K562 (cell line): ENCODE measurements at regions not wholly inside any gene's neighbourhood (a gene's known extent, or its start where the extent isn't known, plus 50 kb on each side); places are given as distances from the start of the nearest gene placed in this dataset.

ENCODE experiments used
- ATAC-seq: fragments of 200-7000 bp; cut with Tn5 transposase; 3 replicates; pipeline ENCODE4 v1.9.1; 2020; ENCODE audit warnings: moderate library complexity
- BruUV-seq: library from RNA; stranded (reverse); fragments of 400-500 nt; replicated peaks from 2 replicates; lab custom pipeline; 2021; lab: Mats Ljungman, UMichigan
- CTCF ChIA-PET: fragments of 300-600 bp; formaldehyde crosslinking; extraction: SDS; loops from one replicate; lab custom pipeline; 2021; ENCODE audit warnings: low intra/inter-chr PET ratio; lab: Yijun Ruan, JAX
- POLR2A ChIA-PET: fragments of 300-600, 350-650 bp; sonication (Branson Sonifier 250); formaldehyde crosslinking; extraction: SDS; loops from one replicate; lab custom pipeline; 2021; ENCODE audit warnings: antibody characterized with exemption, inconsistent platforms; lab: Yijun Ruan, JAX
- DNase-seq, 4 experiments: peaks; one replicate each; pipeline versions ENCODE4 v3.0.0 to v3.0.0-alpha.2; 2011 to 2018; ENCODE audit warnings: low spot score in 3 of 4, mixed read lengths in 3 of 4; ENCODE audit errors: extremely low read depth in 1 of 4
- FAIRE-seq: peaks from 2 replicates; lab custom pipeline; 2011; peaks lifted over from hg19 to GRCh38; lab: Jason Lieb, UNC
- H2AFZ ChIP-seq: 2 replicates; pipeline ENCODE4 v1.6.0; 2011; ENCODE audit warnings: low read depth, low read length, control low read depth, inconsistent platforms
- H3K27ac ChIP-seq: fragments of 200-600 bp; 3 replicates; pipeline ENCODE4 v1.8.0; 2011; ENCODE audit warnings: low read depth, mild to moderate bottlenecking, control low read depth, inconsistent platforms, low read length, moderate library complexity, mixed read lengths; ENCODE audit errors: extremely low read depth
- H3K27me3 ChIP-seq, 2 experiments: fragments of 300-600 bp in 1 of 2; 2 replicates in 1 of 2; 3 replicates in 1 of 2; pipeline versions ENCODE4 v1.6.0 to v1.8.0; 2011; ENCODE audit warnings: inconsistent platforms in 2 of 2, low read length in 2 of 2, mild to moderate bottlenecking in 1 of 2, mixed read lengths in 1 of 2, moderate library complexity in 1 of 2; ENCODE audit not compliant: control insufficient read depth in 2 of 2, insufficient read depth in 2 of 2
- H3K36me3 ChIP-seq: fragments of 300-600 bp; 3 replicates; pipeline ENCODE4 v1.8.0; 2011; ENCODE audit warnings: mild to moderate bottlenecking, low read length, inconsistent platforms; ENCODE audit not compliant: control insufficient read depth, insufficient read depth
- H3K4me1 ChIP-seq, 2 experiments: fragments of 200-600 bp in 1 of 2; replicated peaks in 1 of 2; 2 replicates in 1 of 2; 3 replicates in 1 of 2; pipeline versions ENCODE4 v1.5.1 to v1.8.0; 2011; ENCODE audit warnings: inconsistent platforms in 2 of 2, low read length in 2 of 2, mild to moderate bottlenecking in 1 of 2, mixed read lengths in 1 of 2, moderate library complexity in 1 of 2; ENCODE audit not compliant: control insufficient read depth in 2 of 2, insufficient read depth in 2 of 2
- H3K4me2 ChIP-seq: 2 replicates; pipeline ENCODE4 v1.6.1; 2011; ENCODE audit warnings: low read length, control low read depth, inconsistent platforms, mixed read lengths; ENCODE audit not compliant: insufficient read depth
- H3K4me3 ChIP-seq: fragments of 200-600 bp; sonication (generic), shearing (Covaris generic); 2 replicates; pipeline ENCODE4 v1.5.1; 2016; ENCODE audit warnings: control low read depth, inconsistent platforms
- H3K79me2 ChIP-seq: fragments of 200-600 bp; 3 replicates; pipeline ENCODE4 v1.8.0; 2011; ENCODE audit warnings: low read length, inconsistent platforms; ENCODE audit not compliant: control insufficient read depth, insufficient read depth
- H3K9ac ChIP-seq, 2 experiments: 2 replicates each; pipeline versions ENCODE4 v1.6.0 to v1.6.1; 2011; ENCODE audit warnings: low read depth in 2 of 2, low read length in 2 of 2, control low read depth in 1 of 2, inconsistent platforms in 1 of 2, mild to moderate bottlenecking in 1 of 2, mixed read lengths in 1 of 2; ENCODE audit not compliant: insufficient read depth in 1 of 2
- H3K9me1 ChIP-seq: one replicate; pipeline ENCODE4 v1.6.0; 2011; ENCODE audit warnings: inconsistent platforms, mild to moderate bottlenecking, low read length, moderate library complexity; ENCODE audit not compliant: control insufficient read depth, insufficient read depth
- H3K9me3 ChIP-seq: replicated peaks from 2 replicates; pipeline ENCODE4 v1.5.1; 2011; ENCODE audit warnings: low read depth, low read length, inconsistent platforms; ENCODE audit not compliant: control insufficient read depth, insufficient read depth
- H4K20me1 ChIP-seq: replicated peaks from 2 replicates; pipeline ENCODE4 v1.6.1; 2011; ENCODE audit warnings: low read length, inconsistent platforms, mixed read lengths; ENCODE audit not compliant: control insufficient read depth, insufficient read depth
- ESRRB ChIP-seq: fragments of 250-450 bp; sonication (Bioruptor Pico); IDR thresholded peaks from 2 replicates; pipeline ENCODE4 v1.5.0; 2020; ENCODE audit warnings: mild to moderate bottlenecking, moderate library complexity, borderline replicate concordance
- FOXA1 ChIP-seq: fragments of 450-650 bp; IDR thresholded peaks from 2 replicates; pipeline ENCODE4 v1.6.1; 2016; ENCODE audit warnings: mild to moderate bottlenecking, borderline replicate concordance
- HEY1 ChIP-seq: fragments of 250-450 bp; sonication (Bioruptor Pico); IDR thresholded peaks from 2 replicates; pipeline ENCODE4 v1.5.0; 2020; ENCODE audit warnings: mild to moderate bottlenecking, moderate library complexity, borderline replicate concordance
- MEF2A ChIP-seq: IDR thresholded peaks from 2 replicates; pipeline ENCODE4 v1.6.1; 2011; ENCODE audit warnings: low read depth, mild to moderate bottlenecking, low read length, moderate library complexity; ENCODE audit not compliant: control insufficient read depth
- NCOR1 ChIP-seq: fragments of 450-650 bp; IDR thresholded peaks from 2 replicates; pipeline ENCODE4 v1.6.1; 2016; ENCODE audit warnings: mild to moderate bottlenecking, moderate library complexity
- RERE ChIP-seq: sonication (generic); formaldehyde crosslinking; IDR thresholded peaks from 2 replicates; pipeline ENCODE4 v1.8.0; 2023; ENCODE audit warnings: missing genetic modification reagents, mild to moderate bottlenecking, borderline replicate concordance
- TBL1XR1 ChIP-seq, 2 experiments: IDR thresholded peaks; 2 replicates each; pipeline ENCODE4 v1.6.1; 2012; ENCODE audit warnings: improper control_type of control experiment in 2 of 2, low read length in 2 of 2, mild to moderate bottlenecking in 1 of 2
- ZNF23 ChIP-seq: fragments of 250-450 bp; sonication (Bioruptor Pico); IDR thresholded peaks from 2 replicates; pipeline ENCODE4 v1.4.0; 2020; ENCODE audit warnings: mild to moderate bottlenecking
- ZNF263 ChIP-seq: sonication (generic); formaldehyde crosslinking; IDR thresholded peaks from 2 replicates; pipeline ENCODE4 v1.8.0; 2022; ENCODE audit warnings: mild to moderate bottlenecking, missing genetic modification reagents, borderline replicate concordance
- ZNF79 ChIP-seq: fragments of 250-450 bp; sonication (Bioruptor Pico); IDR thresholded peaks from 2 replicates; pipeline ENCODE4 v1.4.0; 2020; ENCODE audit warnings: low read depth, mild to moderate bottlenecking, moderate library complexity
- WGBS: fragments of 100-300 bp; shearing (Covaris generic); methylation state at CpG from one replicate; pipeline ENCODE4 v1.1.6; 2016; ENCODE audit warnings: low coverage, mixed read lengths; ENCODE audit not compliant: insufficient coverage; ENCODE audit errors: missing lambda C conversion rate; 5-methylcytosine and 5-hydroxymethylcytosine counted together
- in situ Hi-C: fragments of 300-500 bp; cut with MboI; formaldehyde crosslinking; loops from 4 replicates; pipeline ENCODE4 v1.15.0; 2018; ENCODE audit warnings: inconsistent platforms, mixed read lengths
- intact Hi-C: fragments of 100-400 bp; cut with micrococcal nuclease; formaldehyde crosslinking; loops from 2 replicates; pipeline ENCODE4 v1.14.2; 2022
- TF ChIP-seq, protein P1 (sequence below): fragments of 200-800 bp; sonication (Bioruptor generic); IDR thresholded peaks from 2 replicates; pipeline ENCODE4 v1.6.1; 2016; ENCODE audit warnings: missing genetic modification characterization, missing compliant biosample characterization

DNA sequence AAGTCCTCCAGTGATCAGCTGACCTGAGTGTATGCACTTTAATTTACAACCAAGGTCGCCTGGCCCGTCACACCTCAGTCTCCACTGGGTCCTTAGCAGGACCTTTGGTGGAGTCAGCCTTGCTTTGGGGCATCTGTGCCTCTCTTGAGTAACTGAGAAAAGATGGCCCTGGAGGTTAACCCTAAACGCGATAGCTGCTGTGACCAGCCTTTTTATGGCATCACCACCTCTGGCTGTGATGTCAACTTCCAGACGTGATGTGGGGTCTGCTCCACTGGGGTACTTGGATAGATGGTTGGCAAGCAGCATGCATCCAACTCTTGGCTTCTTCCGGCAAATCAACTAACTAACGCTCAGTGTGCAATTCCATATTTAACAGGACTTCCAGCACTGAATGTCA, 122.8 kb upstream of the RTL1 start:
- H3K9ac ChIP-seq: no peak overlapping the region
- ChIA-PET POLR2A (interaction anchor here (1.0 kb wide), 1 partner anchor 17 kb away, joined by 3 read pairs; no protein-coding TSS in a partner anchor), CTCF (no interaction called here)
- no peak overlapping the region for H3K4me2 ChIP-seq
- no peak overlapping the region for H3K27ac ChIP-seq
- FAIRE-seq (no peak), DNase-seq (no peak), ATAC-seq (no peak)
- WGBS: 25% methylated on average over 7 of the region's 7 CpGs
- H2AFZ ChIP-seq: no peak overlapping the region
- H3K27me3 ChIP-seq: peaks cover 0 to 54% of the 10 kb centered on the region in 2 experiments; a peak in 2 of 5 replicates
- no peaks in the 10 kb centered on the region for H3K36me3 ChIP-seq
- in situ Hi-C loops (no loop called here), intact Hi-C loops (no loop called here)
- no peaks in the 10 kb centered on the region for H3K79me2 ChIP-seq
- H3K9me3 ChIP-seq: no peaks in the 10 kb centered on the region
- H3K9me1 ChIP-seq: no peaks in the 10 kb centered on the region
- no TSS peak for BruUV-seq
- no peaks in the 10 kb centered on the region for H4K20me1 ChIP-seq
- H3K4me1 ChIP-seq: no peaks in the 10 kb centered on the region; a peak in 1 of 5 replicates
- H3K4me3 ChIP-seq: no peak overlapping the region
- no peak for TF ChIP-seq RERE (CRISPR knock-in tag)
- TF ChIP-seq MEF2A: no peak
- no peak for TF ChIP-seq HEY1 (CRISPR knock-in tag)
- TF ChIP-seq FOXA1: no peak
- TF ChIP-seq ZNF23 (CRISPR knock-in tag): no peak
- TF ChIP-seq TBL1XR1 (IDR thresholded peaks at IDR 0.05; ENCODE audit: low read length in 2 of 2): no peak
- no peak for TF ChIP-seq NCOR1
- no peak for TF ChIP-seq ZNF79 (CRISPR knock-in tag)
- TF ChIP-seq, protein P1, sequence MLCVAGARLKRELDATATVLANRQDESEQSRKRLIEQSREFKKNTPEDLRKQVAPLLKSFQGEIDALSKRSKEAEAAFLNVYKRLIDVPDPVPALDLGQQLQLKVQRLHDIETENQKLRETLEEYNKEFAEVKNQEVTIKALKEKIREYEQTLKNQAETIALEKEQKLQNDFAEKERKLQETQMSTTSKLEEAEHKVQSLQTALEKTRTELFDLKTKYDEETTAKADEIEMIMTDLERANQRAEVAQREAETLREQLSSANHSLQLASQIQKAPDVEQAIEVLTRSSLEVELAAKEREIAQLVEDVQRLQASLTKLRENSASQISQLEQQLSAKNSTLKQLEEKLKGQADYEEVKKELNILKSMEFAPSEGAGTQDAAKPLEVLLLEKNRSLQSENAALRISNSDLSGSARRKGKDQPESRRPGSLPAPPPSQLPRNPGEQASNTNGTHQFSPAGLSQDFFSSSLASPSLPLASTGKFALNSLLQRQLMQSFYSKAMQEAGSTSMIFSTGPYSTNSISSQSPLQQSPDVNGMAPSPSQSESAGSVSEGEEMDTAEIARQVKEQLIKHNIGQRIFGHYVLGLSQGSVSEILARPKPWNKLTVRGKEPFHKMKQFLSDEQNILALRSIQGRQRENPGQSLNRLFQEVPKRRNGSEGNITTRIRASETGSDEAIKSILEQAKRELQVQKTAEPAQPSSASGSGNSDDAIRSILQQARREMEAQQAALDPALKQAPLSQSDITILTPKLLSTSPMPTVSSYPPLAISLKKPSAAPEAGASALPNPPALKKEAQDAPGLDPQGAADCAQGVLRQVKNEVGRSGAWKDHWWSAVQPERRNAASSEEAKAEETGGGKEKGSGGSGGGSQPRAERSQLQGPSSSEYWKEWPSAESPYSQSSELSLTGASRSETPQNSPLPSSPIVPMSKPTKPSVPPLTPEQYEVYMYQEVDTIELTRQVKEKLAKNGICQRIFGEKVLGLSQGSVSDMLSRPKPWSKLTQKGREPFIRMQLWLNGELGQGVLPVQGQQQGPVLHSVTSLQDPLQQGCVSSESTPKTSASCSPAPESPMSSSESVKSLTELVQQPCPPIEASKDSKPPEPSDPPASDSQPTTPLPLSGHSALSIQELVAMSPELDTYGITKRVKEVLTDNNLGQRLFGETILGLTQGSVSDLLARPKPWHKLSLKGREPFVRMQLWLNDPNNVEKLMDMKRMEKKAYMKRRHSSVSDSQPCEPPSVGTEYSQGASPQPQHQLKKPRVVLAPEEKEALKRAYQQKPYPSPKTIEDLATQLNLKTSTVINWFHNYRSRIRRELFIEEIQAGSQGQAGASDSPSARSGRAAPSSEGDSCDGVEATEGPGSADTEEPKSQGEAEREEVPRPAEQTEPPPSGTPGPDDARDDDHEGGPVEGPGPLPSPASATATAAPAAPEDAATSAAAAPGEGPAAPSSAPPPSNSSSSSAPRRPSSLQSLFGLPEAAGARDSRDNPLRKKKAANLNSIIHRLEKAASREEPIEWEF: no peak
- no peak for TF ChIP-seq ESRRB
- no peak for TF ChIP-seq ZNF263 (CRISPR knock-in tag)
